BLaER1 (cell line): ENCODE measurements at regions not wholly inside any gene's neighbourhood (a gene's known extent, or its start where the extent isn't known, plus 50 kb on each side); places are given as distances from the start of the nearest gene placed in this dataset.

Experiments used
- H3K27ac ChIP-seq: shearing (Covaris generic); formaldehyde crosslinking; 2 replicates; pipeline ENCODE4 v1.8.1; 2022
- H3K27me3 ChIP-seq: shearing (Covaris generic); formaldehyde crosslinking; 2 replicates; pipeline ENCODE4 v1.8.1; 2022
- H3K36me3 ChIP-seq: shearing (Covaris generic); formaldehyde crosslinking; 2 replicates; pipeline ENCODE4 v1.8.1; 2022
- H3K4me1 ChIP-seq: shearing (Covaris generic); formaldehyde crosslinking; 2 replicates; pipeline ENCODE4 v1.8.1; 2022
- H3K4me2 ChIP-seq: shearing (Covaris generic); formaldehyde crosslinking; 2 replicates; pipeline ENCODE4 v1.8.1; 2022
- H3K4me3 ChIP-seq: shearing (Covaris generic); formaldehyde crosslinking; 2 replicates; pipeline ENCODE4 v1.8.1; 2022
- H3K9ac ChIP-seq: shearing (Covaris generic); formaldehyde crosslinking; 2 replicates; pipeline ENCODE4 v1.8.1; 2022
- H3K9me3 ChIP-seq: shearing (Covaris generic); formaldehyde crosslinking; 2 replicates; pipeline ENCODE4 v1.8.1; 2022
- H4K20me1 ChIP-seq: shearing (Covaris generic); formaldehyde crosslinking; 2 replicates; pipeline ENCODE4 v1.8.1; 2022
- Cebpa-rat ChIP-seq: shearing (Covaris generic); IDR thresholded peaks from 2 replicates; pipeline ENCODE4 v1.8.1; 2022

GRCh38 chr9:88310310-88310980, 77.8 kb upstream of the SPIN1 start:
- peak overlapping the region; percentile 80 for H3K4me2 ChIP-seq
- H3K4me3 ChIP-seq: no peak overlapping the region
- no peaks in the 10 kb centered on the region for H4K20me1 ChIP-seq
- H3K9me3 ChIP-seq: no peaks in the 10 kb centered on the region
- H3K27me3 ChIP-seq: no peaks in the 10 kb centered on the region
- H3K36me3 ChIP-seq: no peaks in the 10 kb centered on the region
- H3K4me1 ChIP-seq: peaks cover 91% of the 10 kb centered on the region
- peak overlapping the region; percentile 80 for H3K27ac ChIP-seq
- TF ChIP-seq Cebpa-rat: no peak
- H3K9ac ChIP-seq: no peak overlapping the region

- no peaks in the 10 kb centered on the region for H3K36me3 ChIP-seq
- H3K27ac ChIP-seq: peak overlapping the region; percentile 80
- no peaks in the 10 kb centered on the region for H4K20me1 ChIP-seq
- H3K4me1 ChIP-seq: peaks cover 91% of the 10 kb centered on the region
- H3K9me3 ChIP-seq: no peaks in the 10 kb centered on the region
- H3K4me3 ChIP-seq: peak overlapping the region; percentile 1; the same call in 1 of the 2 replicates
- no peak for TF ChIP-seq Cebpa-rat
- peak overlapping the region; percentile 80 for H3K4me2 ChIP-seq
- H3K9ac ChIP-seq: peak overlapping the region; percentile 64; the same call in 1 of the 2 replicates
- H3K27me3 ChIP-seq: no peaks in the 10 kb centered on the region
Measured at GRCh38 chr9:88308831-88309560, 79.2 kb upstream of the SPIN1 start.

- peak overlapping the region; percentile 38; the same call in 1 of the 2 replicates for H3K27ac ChIP-seq
- no peaks in the 10 kb centered on the region for H3K36me3 ChIP-seq
- H3K4me3 ChIP-seq: no peak overlapping the region
- H3K4me2 ChIP-seq: peak overlapping the region; percentile 80; the same call in 1 of the 2 replicates
- peaks cover 77% of the 10 kb centered on the region for H3K4me1 ChIP-seq
- H3K27me3 ChIP-seq: no peaks in the 10 kb centered on the region
- H3K9ac ChIP-seq: no peak overlapping the region
- no peaks in the 10 kb centered on the region for H3K9me3 ChIP-seq
- no peaks in the 10 kb centered on the region for H4K20me1 ChIP-seq
- TF ChIP-seq Cebpa-rat: no peak
Measured at GRCh38 chr9:88307136-88307535, 81.1 kb upstream of the SPIN1 start.

GRCh38 chr9:88303721-88304451, 84.4 kb upstream of the SPIN1 start:
- TF ChIP-seq Cebpa-rat: no peak
- H3K9ac ChIP-seq: no peak overlapping the region
- H3K4me1 ChIP-seq: peaks cover 44% of the 10 kb centered on the region
- H3K27me3 ChIP-seq: no peaks in the 10 kb centered on the region
- 0 out of 2 replicates have a peak, but pooled peaks cover 5% of the 10 kb centered on the region for H3K9me3 ChIP-seq
- H4K20me1 ChIP-seq: no peaks in the 10 kb centered on the region
- H3K4me3 ChIP-seq: no peak overlapping the region
- H3K4me2 ChIP-seq: peak overlapping the region; percentile 52
- no peak overlapping the region for H3K27ac ChIP-seq
- no peaks in the 10 kb centered on the region for H3K36me3 ChIP-seq

- H3K9me3 ChIP-seq: 0 out of 2 replicates have a peak, but pooled peaks cover 5% of the 10 kb centered on the region
- peaks cover 33% of the 10 kb centered on the region for H3K4me1 ChIP-seq
- H3K9ac ChIP-seq: no peak overlapping the region
- no peaks in the 10 kb centered on the region for H4K20me1 ChIP-seq
- no peak overlapping the region for H3K27ac ChIP-seq
- no peaks in the 10 kb centered on the region for H3K36me3 ChIP-seq
- H3K4me2 ChIP-seq: no peak overlapping the region
- no peak for TF ChIP-seq Cebpa-rat
- no peaks in the 10 kb centered on the region for H3K27me3 ChIP-seq
- H3K4me3 ChIP-seq: no peak overlapping the region
Measured at GRCh38 chr9:88302579-88303324, 85.5 kb upstream of the SPIN1 start.

- Histone ChIP-seq H3K9me3 (0 out of 2 replicates have a peak, but pooled peaks cover 5% of the 10 kb centered on the region), H3K27me3 (no peaks in the 10 kb centered on the region), H3K9ac (no peak overlapping the region), H4K20me1 (no peaks in the 10 kb centered on the region), H3K36me3 (no peaks in the 10 kb centered on the region), H3K27ac (no peak overlapping the region), H3K4me3 (no peak overlapping the region), H3K4me1 (peaks cover 16% of the 10 kb centered on the region), H3K4me2 (no peak overlapping the region)
- no peak for TF ChIP-seq Cebpa-rat
Measured at GRCh38 chr9:88300556-88300955, 87.7 kb upstream of the SPIN1 start.

GRCh38 chr9:88291856-88292255, 96.4 kb upstream of the SPIN1 start:
- no peak for TF ChIP-seq Cebpa-rat
- H3K4me2 ChIP-seq: no peak overlapping the region
- H3K9me3 ChIP-seq: no peaks in the 10 kb centered on the region
- H3K27ac ChIP-seq: no peak overlapping the region
- H3K4me1 ChIP-seq: no peaks in the 10 kb centered on the region
- no peaks in the 10 kb centered on the region for H4K20me1 ChIP-seq
- H3K4me3 ChIP-seq: no peak overlapping the region
- no peaks in the 10 kb centered on the region for H3K27me3 ChIP-seq
- H3K9ac ChIP-seq: no peak overlapping the region
- no peaks in the 10 kb centered on the region for H3K36me3 ChIP-seq

- Histone ChIP-seq H3K4me3 (no peak overlapping the region), H3K9ac (no peak overlapping the region), H3K4me1 (no peaks in the 10 kb centered on the region), H3K27me3 (no peaks in the 10 kb centered on the region), H3K9me3 (no peaks in the 10 kb centered on the region), H3K4me2 (no peak overlapping the region), H4K20me1 (no peaks in the 10 kb centered on the region), H3K36me3 (no peaks in the 10 kb centered on the region), H3K27ac (no peak overlapping the region)
- no peak for TF ChIP-seq Cebpa-rat
Measured at GRCh38 chr9:88291056-88291455, 97.2 kb upstream of the SPIN1 start.

- H3K4me1 ChIP-seq: no peaks in the 10 kb centered on the region
- no peak overlapping the region for H3K4me3 ChIP-seq
- H3K36me3 ChIP-seq: no peaks in the 10 kb centered on the region
- no peaks in the 10 kb centered on the region for H4K20me1 ChIP-seq
- H3K4me2 ChIP-seq: no peak overlapping the region
- no peak overlapping the region for H3K9ac ChIP-seq
- H3K9me3 ChIP-seq: peaks cover 13% of the 10 kb centered on the region
- no peak overlapping the region for H3K27ac ChIP-seq
- TF ChIP-seq Cebpa-rat: no peak
- no peaks in the 10 kb centered on the region for H3K27me3 ChIP-seq
Measured at GRCh38 chr9:88289532-88289931, 98.7 kb upstream of the SPIN1 start.
